ENCODE measurements at regions not wholly inside any gene's neighbourhood (a gene's known extent, or its start where the extent isn't known, plus 50 kb on each side); places are given as distances from the start of the nearest gene placed in this dataset.

DNA sequence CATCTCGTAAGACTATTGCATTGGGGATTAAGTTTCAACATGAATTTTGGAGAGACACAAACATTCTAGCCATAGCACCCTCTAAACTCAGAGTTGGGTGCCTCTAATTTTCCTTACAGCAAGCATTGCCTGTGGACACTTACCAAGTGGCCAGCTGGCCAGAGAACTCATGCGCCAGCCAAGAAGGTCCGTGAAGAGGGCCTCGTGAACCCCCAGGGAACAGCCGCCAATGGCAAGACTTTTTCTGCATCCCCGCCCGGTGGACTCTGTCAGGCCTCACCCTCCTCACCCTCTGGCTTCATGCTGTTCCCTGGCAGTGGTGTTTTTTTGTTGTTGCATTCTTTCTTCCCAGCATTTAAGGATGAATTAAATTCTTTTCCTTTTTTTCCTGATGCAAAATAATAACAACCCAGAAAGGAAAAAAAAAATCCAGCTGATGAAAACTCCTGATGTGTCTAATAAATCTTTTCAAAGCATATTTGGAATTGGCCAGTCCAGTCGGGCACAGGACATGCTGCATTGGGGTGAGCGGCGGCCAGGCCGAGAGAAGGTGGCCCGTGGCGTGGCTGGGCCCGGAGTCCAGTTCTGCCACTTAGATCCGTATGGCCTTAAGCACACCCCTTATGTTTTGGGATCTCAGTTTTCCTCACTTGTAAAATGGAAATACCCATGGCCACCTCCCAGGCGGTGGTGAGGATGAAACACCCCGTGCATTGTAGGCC is 191.9 kb upstream of the DIO3 start (continued):
- TF ChIP-seq, protein P1, sequence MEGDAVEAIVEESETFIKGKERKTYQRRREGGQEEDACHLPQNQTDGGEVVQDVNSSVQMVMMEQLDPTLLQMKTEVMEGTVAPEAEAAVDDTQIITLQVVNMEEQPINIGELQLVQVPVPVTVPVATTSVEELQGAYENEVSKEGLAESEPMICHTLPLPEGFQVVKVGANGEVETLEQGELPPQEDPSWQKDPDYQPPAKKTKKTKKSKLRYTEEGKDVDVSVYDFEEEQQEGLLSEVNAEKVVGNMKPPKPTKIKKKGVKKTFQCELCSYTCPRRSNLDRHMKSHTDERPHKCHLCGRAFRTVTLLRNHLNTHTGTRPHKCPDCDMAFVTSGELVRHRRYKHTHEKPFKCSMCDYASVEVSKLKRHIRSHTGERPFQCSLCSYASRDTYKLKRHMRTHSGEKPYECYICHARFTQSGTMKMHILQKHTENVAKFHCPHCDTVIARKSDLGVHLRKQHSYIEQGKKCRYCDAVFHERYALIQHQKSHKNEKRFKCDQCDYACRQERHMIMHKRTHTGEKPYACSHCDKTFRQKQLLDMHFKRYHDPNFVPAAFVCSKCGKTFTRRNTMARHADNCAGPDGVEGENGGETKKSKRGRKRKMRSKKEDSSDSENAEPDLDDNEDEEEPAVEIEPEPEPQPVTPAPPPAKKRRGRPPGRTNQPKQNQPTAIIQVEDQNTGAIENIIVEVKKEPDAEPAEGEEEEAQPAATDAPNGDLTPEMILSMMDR (conservative IDR thresholded peaks at IDR 0.05; ENCODE audit: low read depth in 2 of 2) = no peak
- no peak for TF ChIP-seq ETS1 (IDR thresholded peaks at IDR 0.05)
- TF ChIP-seq ZNF114 (CRISPR knock-in tag; IDR thresholded peaks at IDR 0.05) = no peak

GRCh38 chr14:101369916-101370592 is 191.2 kb upstream of the DIO3 start:
- no peak overlapping the region for H3K4me2 ChIP-seq
- no peaks in the 10 kb centered on the region for H3K9me2 ChIP-seq (ENCODE audit: insufficient read depth)
- no peak overlapping the region for H3K27ac Mint-ChIP-seq
- H3K9me3 Mint-ChIP-seq = no peaks in the 10 kb centered on the region
- no peak overlapping the region for H3K4me3 ChIP-seq
- no peak for DNase-seq (ENCODE audit: low spot score)
- H3K27me3 ChIP-seq (ENCODE audit: insufficient read depth) = no peaks in the 10 kb centered on the region
- H3K36me3 Mint-ChIP-seq (ENCODE audit: low read depth) = no peaks in the 10 kb centered on the region
- ATAC-seq = no peak
- H2AFZ ChIP-seq = no peak overlapping the region
- H3K4me3 Mint-ChIP-seq = no peak overlapping the region
- H3K79me2 ChIP-seq (replicated peaks; ENCODE audit: insufficient read depth) = no peaks in the 10 kb centered on the region
- H3K36me3 ChIP-seq (ENCODE audit: insufficient read depth) = no peaks in the 10 kb centered on the region
- H3K27me3 Mint-ChIP-seq (ENCODE audit: insufficient read depth, low read depth, poor library complexity) = peaks cover 5% of the 10 kb centered on the region
- H3K4me1 Mint-ChIP-seq = peaks cover 15% of the 10 kb centered on the region
- no peak overlapping the region for H3K27ac ChIP-seq (ENCODE audit: low read depth)
- H3F3A ChIP-seq (replicated peaks; ENCODE audit: low read depth) = no peaks in the 10 kb centered on the region
- H4K20me1 ChIP-seq (replicated peaks; ENCODE audit: insufficient read depth) = no peaks in the 10 kb centered on the region
- no peaks in the 10 kb centered on the region for H3K4me1 ChIP-seq (ENCODE audit: insufficient read depth)
- no peak for TF ChIP-seq JUNB (IDR thresholded peaks at IDR 0.05; ENCODE audit: unreplicated experiment)
- TF ChIP-seq POLR2AphosphoS5 (IDR thresholded peaks at IDR 0.05; ENCODE audit: low read depth) = no peak
- no peak for TF ChIP-seq EZH2 (IDR thresholded peaks at IDR 0.05; ENCODE audit: low read depth, unreplicated experiment)
- TF ChIP-seq ETS1 (IDR thresholded peaks at IDR 0.05) = no peak
- TF ChIP-seq CREB1 (CRISPR knock-in tag; IDR thresholded peaks at IDR 0.05; ENCODE audit: low read depth) = no peak
- TF ChIP-seq NANOG (IDR thresholded peaks at IDR 0.05; ENCODE audit: borderline replicate concordance) = no peak
- no peak for TF ChIP-seq ZNF331 (CRISPR knock-in tag; IDR thresholded peaks at IDR 0.05; ENCODE audit: low read depth)
- TF ChIP-seq EZH2phosphoT487 (IDR thresholded peaks at IDR 0.05; ENCODE audit: unreplicated experiment) = no peak
- TF ChIP-seq, protein P2, sequence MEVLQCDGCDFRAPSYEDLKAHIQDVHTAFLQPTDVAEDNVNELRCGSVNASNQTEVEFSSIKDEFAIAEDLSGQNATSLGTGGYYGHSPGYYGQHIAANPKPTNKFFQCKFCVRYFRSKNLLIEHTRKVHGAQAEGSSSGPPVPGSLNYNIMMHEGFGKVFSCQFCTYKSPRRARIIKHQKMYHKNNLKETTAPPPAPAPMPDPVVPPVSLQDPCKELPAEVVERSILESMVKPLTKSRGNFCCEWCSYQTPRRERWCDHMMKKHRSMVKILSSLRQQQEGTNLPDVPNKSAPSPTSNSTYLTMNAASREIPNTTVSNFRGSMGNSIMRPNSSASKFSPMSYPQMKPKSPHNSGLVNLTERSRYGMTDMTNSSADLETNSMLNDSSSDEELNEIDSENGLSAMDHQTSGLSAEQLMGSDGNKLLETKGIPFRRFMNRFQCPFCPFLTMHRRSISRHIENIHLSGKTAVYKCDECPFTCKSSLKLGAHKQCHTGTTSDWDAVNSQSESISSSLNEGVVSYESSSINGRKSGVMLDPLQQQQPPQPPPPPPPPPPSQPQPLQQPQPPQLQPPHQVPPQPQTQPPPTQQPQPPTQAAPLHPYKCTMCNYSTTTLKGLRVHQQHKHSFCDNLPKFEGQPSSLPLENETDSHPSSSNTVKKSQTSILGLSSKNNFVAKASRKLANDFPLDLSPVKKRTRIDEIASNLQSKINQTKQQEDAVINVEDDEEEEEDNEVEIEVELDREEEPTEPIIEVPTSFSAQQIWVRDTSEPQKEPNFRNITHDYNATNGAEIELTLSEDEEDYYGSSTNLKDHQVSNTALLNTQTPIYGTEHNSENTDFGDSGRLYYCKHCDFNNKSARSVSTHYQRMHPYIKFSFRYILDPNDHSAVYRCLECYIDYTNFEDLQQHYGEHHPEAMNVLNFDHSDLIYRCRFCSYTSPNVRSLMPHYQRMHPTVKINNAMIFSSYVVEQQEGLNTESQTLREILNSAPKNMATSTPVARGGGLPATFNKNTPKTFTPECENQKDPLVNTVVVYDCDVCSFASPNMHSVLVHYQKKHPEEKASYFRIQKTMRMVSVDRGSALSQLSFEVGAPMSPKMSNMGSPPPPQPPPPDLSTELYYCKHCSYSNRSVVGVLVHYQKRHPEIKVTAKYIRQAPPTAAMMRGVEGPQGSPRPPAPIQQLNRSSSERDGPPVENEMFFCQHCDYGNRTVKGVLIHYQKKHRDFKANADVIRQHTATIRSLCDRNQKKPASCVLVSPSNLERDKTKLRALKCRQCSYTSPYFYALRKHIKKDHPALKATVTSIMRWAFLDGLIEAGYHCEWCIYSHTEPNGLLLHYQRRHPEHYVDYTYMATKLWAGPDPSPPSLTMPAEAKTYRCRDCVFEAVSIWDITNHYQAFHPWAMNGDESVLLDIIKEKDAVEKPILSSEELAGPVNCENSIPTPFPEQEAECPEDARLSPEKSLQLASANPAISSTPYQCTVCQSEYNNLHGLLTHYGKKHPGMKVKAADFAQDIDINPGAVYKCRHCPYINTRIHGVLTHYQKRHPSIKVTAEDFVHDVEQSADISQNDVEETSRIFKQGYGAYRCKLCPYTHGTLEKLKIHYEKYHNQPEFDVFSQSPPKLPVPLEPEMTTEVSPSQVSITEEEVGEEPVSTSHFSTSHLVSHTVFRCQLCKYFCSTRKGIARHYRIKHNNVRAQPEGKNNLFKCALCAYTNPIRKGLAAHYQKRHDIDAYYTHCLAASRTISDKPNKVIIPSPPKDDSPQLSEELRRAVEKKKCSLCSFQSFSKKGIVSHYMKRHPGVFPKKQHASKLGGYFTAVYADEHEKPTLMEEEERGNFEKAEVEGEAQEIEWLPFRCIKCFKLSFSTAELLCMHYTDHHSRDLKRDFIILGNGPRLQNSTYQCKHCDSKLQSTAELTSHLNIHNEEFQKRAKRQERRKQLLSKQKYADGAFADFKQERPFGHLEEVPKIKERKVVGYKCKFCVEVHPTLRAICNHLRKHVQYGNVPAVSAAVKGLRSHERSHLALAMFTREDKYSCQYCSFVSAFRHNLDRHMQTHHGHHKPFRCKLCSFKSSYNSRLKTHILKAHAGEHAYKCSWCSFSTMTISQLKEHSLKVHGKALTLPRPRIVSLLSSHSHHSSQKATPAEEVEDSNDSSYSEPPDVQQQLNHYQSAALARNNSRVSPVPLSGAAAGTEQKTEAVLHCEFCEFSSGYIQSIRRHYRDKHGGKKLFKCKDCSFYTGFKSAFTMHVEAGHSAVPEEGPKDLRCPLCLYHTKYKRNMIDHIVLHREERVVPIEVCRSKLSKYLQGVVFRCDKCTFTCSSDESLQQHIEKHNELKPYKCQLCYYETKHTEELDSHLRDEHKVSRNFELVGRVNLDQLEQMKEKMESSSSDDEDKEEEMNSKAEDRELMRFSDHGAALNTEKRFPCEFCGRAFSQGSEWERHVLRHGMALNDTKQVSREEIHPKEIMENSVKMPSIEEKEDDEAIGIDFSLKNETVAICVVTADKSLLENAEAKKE (CRISPR knock-in tag; IDR thresholded peaks at IDR 0.05) = no peak
- TF ChIP-seq STAT1 (IDR thresholded peaks at IDR 0.05; ENCODE audit: unreplicated experiment) = no peak
